Dermis blood vessel endothelial cell (primary cell): ENCODE measurements at regions not wholly inside any gene's neighbourhood (a gene's known extent, or its start where the extent isn't known, plus 50 kb on each side); places are given as distances from the start of the nearest gene placed in this dataset.
"Not testable (repeated sequence)": the region's sequence is repeated elsewhere in the genome, so short reads cannot be mapped to it uniquely, and the experiment has no call there.

ENCODE experiments used
- DNase-seq: peaks from one replicate; pipeline ENCODE4 v3.0.0; 2010

- DNase-seq = not testable (repeated sequence)
Measured at GRCh38 chr13:62104136-62104535, 688.5 kb upstream of the PCDH20 start.

- DNase-seq = no peak
Measured at GRCh38 chr13:62096652-62097051, 681.0 kb upstream of the PCDH20 start.

GRCh38 chr13:62094932-62095331 is 679.3 kb upstream of the PCDH20 start:
- DNase-seq = no peak

GRCh38 chr13:62093984-62094780 is 678.5 kb upstream of the PCDH20 start:
- DNase-seq = no peak

- DNase-seq = no peak
Measured at GRCh38 chr13:62092949-62093348, 677.3 kb upstream of the PCDH20 start.

GRCh38 chr13:62092536-62092935 is 676.9 kb upstream of the PCDH20 start:
- DNase-seq = no peak

GRCh38 chr13:62088165-62088564 is 672.5 kb upstream of the PCDH20 start:
- DNase-seq = no peak

- no peak for DNase-seq
Measured at GRCh38 chr13:62087124-62087523, 671.5 kb upstream of the PCDH20 start.

GRCh38 chr13:62085337-62086229 is 669.9 kb upstream of the PCDH20 start:
- no peak for DNase-seq

- no peak for DNase-seq
Measured at GRCh38 chr13:62084728-62085127, 669.1 kb upstream of the PCDH20 start.

- DNase-seq = no peak
Measured at GRCh38 chr13:62067821-62068220, 652.2 kb upstream of the PCDH20 start.

GRCh38 chr13:62065016-62065415 is 649.4 kb upstream of the PCDH20 start:
- DNase-seq = no peak

- DNase-seq = no peak
Measured at GRCh38 chr13:62061751-62062150, 646.1 kb upstream of the PCDH20 start.

GRCh38 chr13:62060570-62060969 is 644.9 kb upstream of the PCDH20 start:
- no peak for DNase-seq

- no peak for DNase-seq
Measured at GRCh38 chr13:62057286-62057685, 641.6 kb upstream of the PCDH20 start.

- DNase-seq = no peak
Measured at GRCh38 chr13:62049992-62050391, 634.3 kb upstream of the PCDH20 start.

GRCh38 chr13:62046512-62046911 is 630.9 kb upstream of the PCDH20 start:
- DNase-seq = no peak

GRCh38 chr13:62043600-62043999 is 628.0 kb upstream of the PCDH20 start:
- DNase-seq = no peak

- DNase-seq = no peak
Measured at GRCh38 chr13:62040806-62041205, 625.2 kb upstream of the PCDH20 start.

- DNase-seq = no peak
Measured at GRCh38 chr13:62040078-62040477, 624.4 kb upstream of the PCDH20 start.

GRCh38 chr13:62038214-62038613 is 622.6 kb upstream of the PCDH20 start:
- no peak for DNase-seq

- no peak for DNase-seq
Measured at GRCh38 chr13:62035981-62036380, 620.3 kb upstream of the PCDH20 start.

GRCh38 chr13:62033934-62034333 is 618.3 kb upstream of the PCDH20 start:
- no peak for DNase-seq

GRCh38 chr13:62022369-62022768 is 606.7 kb upstream of the PCDH20 start:
- no peak for DNase-seq
